ENCODE measurements at regions not wholly inside any gene's neighbourhood (a gene's known extent, or its start where the extent isn't known, plus 50 kb on each side); places are given as distances from the start of the nearest gene placed in this dataset.
A peak's percentile ranks its signal among the peaks of the same experiment; 100 is the strongest.

- DNase-seq (ENCODE audit: low read depth), result peak; percentile 13
- TF ChIP-seq POLR2A (IDR thresholded peaks at IDR 0.05; ENCODE audit: extremely low read depth, insufficient read length), result no peak
- TF ChIP-seq MYC (IDR thresholded peaks at IDR 0.05; ENCODE audit: low read depth, low read length), result no peak
- TF ChIP-seq MAX (IDR thresholded peaks at IDR 0.05; ENCODE audit: low read depth, low read length), result no peak
- no peak for TF ChIP-seq CTCF (IDR thresholded peaks at IDR 0.05; ENCODE audit: low read depth, low read length)
- H3K4me3 ChIP-seq (ENCODE audit: low read depth, low read length), result no peak overlapping the region
These were observed 124.6 kb downstream of the IRX5 start for GRCh38 chr16:55055262-55055661.

GRCh38 chr16:55056585-55057401 is 126.1 kb downstream of the IRX5 start:
- no peak for DNase-seq (ENCODE audit: low read depth)
- TF ChIP-seq MYC (IDR thresholded peaks at IDR 0.05; ENCODE audit: low read depth, low read length) (no peak), POLR2A (IDR thresholded peaks at IDR 0.05; ENCODE audit: extremely low read depth, insufficient read length) (no peak), MAX (IDR thresholded peaks at IDR 0.05; ENCODE audit: low read depth, low read length) (no peak), CTCF (IDR thresholded peaks at IDR 0.05; ENCODE audit: low read depth, low read length) (no peak)
- H3K4me3 ChIP-seq (ENCODE audit: low read depth, low read length), result no peak overlapping the region

- no peak overlapping the region for H3K4me3 ChIP-seq (ENCODE audit: low read depth, low read length)
- no peak for TF ChIP-seq MAX (IDR thresholded peaks at IDR 0.05; ENCODE audit: low read depth, low read length)
- TF ChIP-seq MYC (IDR thresholded peaks at IDR 0.05; ENCODE audit: low read depth, low read length), result no peak
- TF ChIP-seq POLR2A (IDR thresholded peaks at IDR 0.05; ENCODE audit: extremely low read depth, insufficient read length), result no peak
- TF ChIP-seq CTCF (IDR thresholded peaks at IDR 0.05; ENCODE audit: low read depth, low read length), result no peak
- DNase-seq (ENCODE audit: low read depth), result no peak
These were observed 127.2 kb downstream of the IRX5 start for GRCh38 chr16:55057866-55058265.

GRCh38 chr16:55058576-55058975 is 127.9 kb downstream of the IRX5 start:
- H3K4me3 ChIP-seq (ENCODE audit: low read depth, low read length), result no peak overlapping the region
- no peak for TF ChIP-seq MYC (IDR thresholded peaks at IDR 0.05; ENCODE audit: low read depth, low read length)
- DNase-seq (ENCODE audit: low read depth), result no peak

GRCh38 chr16:55059146-55059545 is 128.5 kb downstream of the IRX5 start:
- TF ChIP-seq CTCF (IDR thresholded peaks at IDR 0.05; ENCODE audit: low read depth, low read length) (no peak), MAX (IDR thresholded peaks at IDR 0.05; ENCODE audit: low read depth, low read length) (no peak), POLR2A (IDR thresholded peaks at IDR 0.05; ENCODE audit: extremely low read depth, insufficient read length) (no peak), MYC (IDR thresholded peaks at IDR 0.05; ENCODE audit: low read depth, low read length) (no peak)
- no peak overlapping the region for H3K4me3 ChIP-seq (ENCODE audit: low read depth, low read length)
- DNase-seq (ENCODE audit: low read depth), result no peak

GRCh38 chr16:55061126-55061525 is 130.5 kb downstream of the IRX5 start:
- H3K4me3 ChIP-seq (ENCODE audit: low read depth, low read length), result no peak overlapping the region
- no peak for DNase-seq (ENCODE audit: low read depth)
- no peak for TF ChIP-seq MYC (IDR thresholded peaks at IDR 0.05; ENCODE audit: low read depth, low read length)
- no peak for TF ChIP-seq CTCF (IDR thresholded peaks at IDR 0.05; ENCODE audit: low read depth, low read length)
- no peak for TF ChIP-seq MAX (IDR thresholded peaks at IDR 0.05; ENCODE audit: low read depth, low read length)
- TF ChIP-seq POLR2A (IDR thresholded peaks at IDR 0.05; ENCODE audit: extremely low read depth, insufficient read length), result no peak

All from NB4 (cell line).